ENCODE measurements at regions not wholly inside any gene's neighbourhood (a gene's known extent, or its start where the extent isn't known, plus 50 kb on each side); places are given as distances from the start of the nearest gene placed in this dataset.
"Not testable (repeated sequence)": the region's sequence is repeated elsewhere in the genome, so short reads cannot be mapped to it uniquely, and the experiment has no call there.

GRCh38 chr1:208476846-208477170, 232.6 kb upstream of the PLXNA2 start:
- no peaks in the 10 kb centered on the region for H3K9me3 Mint-ChIP-seq

GRCh38 chr1:208479435-208479834, 235.3 kb upstream of the PLXNA2 start:
- POLR2A ChIA-PET, result no interaction called here
- Mint-ChIP-seq H3K4me1 (no peaks in the 10 kb centered on the region), H3K4me3 (no peak overlapping the region), H3K36me3 (no peaks in the 10 kb centered on the region), H3K27ac (no peak overlapping the region), H3K9me3 (no peaks in the 10 kb centered on the region), H3K27me3 (peaks cover 5% of the 10 kb centered on the region)
- no peak for DNase-seq
- ATAC-seq (ENCODE audit: low read depth), result no peak

More at GRCh38 chr1:208476846-208477170, 232.6 kb upstream of the PLXNA2 start:
- Mint-ChIP-seq H3K4me3 (no peak overlapping the region), H3K36me3 (no peaks in the 10 kb centered on the region), H3K27ac (no peak overlapping the region), H3K27me3 (peaks cover 3% of the 10 kb centered on the region), H3K4me1 (no peaks in the 10 kb centered on the region)
- ATAC-seq (ENCODE audit: low read depth), result no peak
- POLR2A ChIA-PET, result no interaction called here
- no peak for DNase-seq

- Mint-ChIP-seq H3K4me3 (no peak overlapping the region), H3K27me3 (peaks cover 5% of the 10 kb centered on the region), H3K4me1 (no peaks in the 10 kb centered on the region), H3K27ac (no peak overlapping the region), H3K9me3 (no peaks in the 10 kb centered on the region), H3K36me3 (no peaks in the 10 kb centered on the region)
- POLR2A ChIA-PET, result no interaction called here
- DNase-seq (no peak), ATAC-seq (ENCODE audit: low read depth) (no peak)
Measured at GRCh38 chr1:208485512-208485911, 241.3 kb upstream of the PLXNA2 start.

- H3K4me1 Mint-ChIP-seq, result no peaks in the 10 kb centered on the region
- ATAC-seq (ENCODE audit: low read depth) (no peak), DNase-seq (no peak)
- peaks cover 4% of the 10 kb centered on the region for H3K27me3 Mint-ChIP-seq
- H3K36me3 Mint-ChIP-seq, result no peaks in the 10 kb centered on the region
- POLR2A ChIA-PET, result no interaction called here
- H3K27ac Mint-ChIP-seq, result no peak overlapping the region
- H3K9me3 Mint-ChIP-seq, result no peaks in the 10 kb centered on the region
- no peak overlapping the region for H3K4me3 Mint-ChIP-seq
Measured at GRCh38 chr1:208486677-208487076, 242.5 kb upstream of the PLXNA2 start.

- not testable (repeated sequence) for H3K27me3 Mint-ChIP-seq
Measured at GRCh38 chr1:208488432-208488831, 244.2 kb upstream of the PLXNA2 start.

GRCh38 chr1:208496467-208497371, 252.5 kb upstream of the PLXNA2 start:
- no peak for DNase-seq
- POLR2A ChIA-PET, result no interaction called here
- Mint-ChIP-seq H3K27me3 (no peaks in the 10 kb centered on the region), H3K36me3 (no peaks in the 10 kb centered on the region), H3K9me3 (no peaks in the 10 kb centered on the region), H3K4me1 (no peaks in the 10 kb centered on the region), H3K4me3 (no peak overlapping the region), H3K27ac (no peak overlapping the region)
- ATAC-seq (ENCODE audit: low read depth), result no peak

More at GRCh38 chr1:208488432-208488831, 244.2 kb upstream of the PLXNA2 start:
- H3K4me3 Mint-ChIP-seq; H3K36me3 Mint-ChIP-seq; POLR2A ChIA-PET; ATAC-seq (ENCODE audit: low read depth); H3K9me3 Mint-ChIP-seq; H3K4me1 Mint-ChIP-seq; DNase-seq; H3K27ac Mint-ChIP-seq: not testable (repeated sequence)

GRCh38 chr1:208497866-208498541, 253.8 kb upstream of the PLXNA2 start:
- DNase-seq (no peak), ATAC-seq (ENCODE audit: low read depth) (no peak)
- no peaks in the 10 kb centered on the region for H3K36me3 Mint-ChIP-seq
- H3K9me3 Mint-ChIP-seq, result no peaks in the 10 kb centered on the region
- POLR2A ChIA-PET, result no interaction called here
- H3K27me3 Mint-ChIP-seq, result no peaks in the 10 kb centered on the region
- H3K4me1 Mint-ChIP-seq, result no peaks in the 10 kb centered on the region
- H3K4me3 Mint-ChIP-seq, result no peak overlapping the region
- no peak overlapping the region for H3K27ac Mint-ChIP-seq

- Mint-ChIP-seq H3K4me3 (no peak overlapping the region), H3K9me3 (no peaks in the 10 kb centered on the region), H3K27ac (no peak overlapping the region), H3K4me1 (no peaks in the 10 kb centered on the region), H3K27me3 (no peaks in the 10 kb centered on the region), H3K36me3 (no peaks in the 10 kb centered on the region)
- POLR2A ChIA-PET, result no interaction called here
- DNase-seq (no peak), ATAC-seq (ENCODE audit: low read depth) (no peak)
Measured at GRCh38 chr1:208499026-208499425, 254.8 kb upstream of the PLXNA2 start.

- Mint-ChIP-seq H3K27me3 (no peaks in the 10 kb centered on the region), H3K9me3 (no peaks in the 10 kb centered on the region), H3K27ac (no peak overlapping the region), H3K36me3 (no peaks in the 10 kb centered on the region), H3K4me1 (no peaks in the 10 kb centered on the region), H3K4me3 (no peak overlapping the region)
- POLR2A ChIA-PET, result no interaction called here
- ATAC-seq (ENCODE audit: low read depth) (no peak), DNase-seq (no peak)
Measured at GRCh38 chr1:208499601-208500000, 255.4 kb upstream of the PLXNA2 start.

GRCh38 chr1:208500375-208500774, 256.2 kb upstream of the PLXNA2 start:
- ATAC-seq (ENCODE audit: low read depth) (no peak), DNase-seq (no peak)
- no peaks in the 10 kb centered on the region for H3K36me3 Mint-ChIP-seq
- no peaks in the 10 kb centered on the region for H3K27me3 Mint-ChIP-seq
- H3K4me1 Mint-ChIP-seq, result no peaks in the 10 kb centered on the region
- no peak overlapping the region for H3K27ac Mint-ChIP-seq
- H3K4me3 Mint-ChIP-seq, result no peak overlapping the region
- no peaks in the 10 kb centered on the region for H3K9me3 Mint-ChIP-seq
- POLR2A ChIA-PET, result no interaction called here

- no peak for DNase-seq
- H3K4me3 Mint-ChIP-seq, result no peak overlapping the region
- no peaks in the 10 kb centered on the region for H3K36me3 Mint-ChIP-seq
- H3K27me3 Mint-ChIP-seq, result no peaks in the 10 kb centered on the region
- H3K4me1 Mint-ChIP-seq, result no peaks in the 10 kb centered on the region
- no peak overlapping the region for H3K27ac Mint-ChIP-seq
- POLR2A ChIA-PET, result no interaction called here
- ATAC-seq (ENCODE audit: low read depth), result no peak
- no peaks in the 10 kb centered on the region for H3K9me3 Mint-ChIP-seq
Measured at GRCh38 chr1:208501542-208501941, 257.4 kb upstream of the PLXNA2 start.

GRCh38 chr1:208503787-208504186, 259.6 kb upstream of the PLXNA2 start:
- no peak overlapping the region for H3K4me3 Mint-ChIP-seq
- H3K27me3 Mint-ChIP-seq, result no peaks in the 10 kb centered on the region
- no peak overlapping the region for H3K27ac Mint-ChIP-seq
- POLR2A ChIA-PET, result no interaction called here
- H3K36me3 Mint-ChIP-seq, result no peaks in the 10 kb centered on the region
- no peak for ATAC-seq (ENCODE audit: low read depth)
- no peaks in the 10 kb centered on the region for H3K9me3 Mint-ChIP-seq
- no peak for DNase-seq
- no peaks in the 10 kb centered on the region for H3K4me1 Mint-ChIP-seq

GRCh38 chr1:208506812-208507211, 262.6 kb upstream of the PLXNA2 start:
- ATAC-seq (ENCODE audit: low read depth) (no peak), DNase-seq (no peak)
- Mint-ChIP-seq H3K4me3 (no peak overlapping the region), H3K36me3 (no peaks in the 10 kb centered on the region), H3K27ac (no peak overlapping the region), H3K9me3 (no peaks in the 10 kb centered on the region), H3K27me3 (no peaks in the 10 kb centered on the region), H3K4me1 (no peaks in the 10 kb centered on the region)
- POLR2A ChIA-PET, result no interaction called here

- no peak overlapping the region for H3K4me3 Mint-ChIP-seq
- ATAC-seq (ENCODE audit: low read depth) (no peak), DNase-seq (no peak)
- H3K27ac Mint-ChIP-seq, result no peak overlapping the region
- no peaks in the 10 kb centered on the region for H3K9me3 Mint-ChIP-seq
- H3K4me1 Mint-ChIP-seq, result no peaks in the 10 kb centered on the region
- H3K36me3 Mint-ChIP-seq, result no peaks in the 10 kb centered on the region
- no peaks in the 10 kb centered on the region for H3K27me3 Mint-ChIP-seq
- POLR2A ChIA-PET, result no interaction called here
Measured at GRCh38 chr1:208509072-208509471, 264.9 kb upstream of the PLXNA2 start.

All from activated naive CD8-positive, alpha-beta T cell treated with anti-CD3 and anti-CD28 coated beads, Interleukin-2, amount 10 ng/mL, durations not matched to agents 7 days and 5 days (primary cell).